Endothelial cell of umbilical vein (primary cell): ENCODE measurements at regions not wholly inside any gene's neighbourhood (a gene's known extent, or its start where the extent isn't known, plus 50 kb on each side); places are given as distances from the start of the nearest gene placed in this dataset.

Experiments used
- BruUV-seq: library from RNA; stranded (reverse); fragments of 400-500 nt; replicated peaks from 2 replicates; lab custom pipeline; 2021; lab: Mats Ljungman, UMichigan
- CTCF ChIA-PET: fragments of 300-600, 350-600 bp; sonication (Branson Sonifier 250); formaldehyde crosslinking; loops from one replicate; lab custom pipeline; 2021; ENCODE audit warnings: antibody characterized with exemption, inconsistent platforms; lab: Charles Lee
- POLR2A ChIA-PET: fragments of 300-600, 350-600 bp; sonication (Branson Sonifier 250); formaldehyde crosslinking; loops from one replicate; lab custom pipeline; 2021; ENCODE audit warnings: antibody characterized with exemption, inconsistent platforms; lab: Charles Lee
- DNase-seq: peaks from one replicate; pipeline ENCODE4 v3.0.0-alpha.2; 2011; ENCODE audit warnings: low read depth, low spot score
- FAIRE-seq: peaks from 2 replicates; lab custom pipeline; 2011; peaks lifted over from hg19 to GRCh38; lab: Jason Lieb, UNC
- H2AFZ ChIP-seq: 2 replicates; pipeline ENCODE4 v1.6.0; 2012; ENCODE audit warnings: low read depth, low read length, control low read depth, inconsistent platforms
- H3K27ac ChIP-seq: 2 replicates; pipeline ENCODE4 v1.5.1; 2011; ENCODE audit warnings: low read depth, mild to moderate bottlenecking, control low read depth, low read length, moderate library complexity; ENCODE audit not compliant: insufficient read depth
- H3K27me3 ChIP-seq, 2 experiments: 2 replicates each; pipeline versions ENCODE4 v1.6.0 to v1.6.1; 2011; ENCODE audit warnings: low read length in 2 of 2, mixed read lengths in 1 of 2; ENCODE audit not compliant: control insufficient read depth in 2 of 2, insufficient read depth in 2 of 2
- H3K36me3 ChIP-seq, 2 experiments: 2 replicates in 1 of 2; 3 replicates in 1 of 2; pipeline ENCODE4 v1.5.1; 2011; ENCODE audit warnings: low read length in 2 of 2, mild to moderate bottlenecking in 1 of 2, moderate library complexity in 1 of 2; ENCODE audit not compliant: control insufficient read depth in 2 of 2, insufficient read depth in 2 of 2; ENCODE audit errors: extremely low read depth in 1 of 2
- H3K4me1 ChIP-seq: 3 replicates; pipeline ENCODE4 v1.5.1; 2011; ENCODE audit warnings: mild to moderate bottlenecking, low read length; ENCODE audit not compliant: control insufficient read depth, insufficient read depth; ENCODE audit errors: extremely low read depth
- H3K4me2 ChIP-seq: 2 replicates; pipeline ENCODE4 v1.6.1; 2011; ENCODE audit warnings: low read length, control low read depth, mixed read lengths; ENCODE audit not compliant: insufficient read depth
- H3K4me3 ChIP-seq, 3 experiments: fragments of 200-600 bp in 1 of 3; sonication (generic), shearing (Covaris generic) in 1 of 3; replicated peaks in 1 of 3; 2 replicates each; pipeline ENCODE4 v1.5.1; 2011 to 2016; ENCODE audit warnings: control low read depth in 3 of 3, low read length in 3 of 3, mild to moderate bottlenecking in 2 of 3, inconsistent platforms in 1 of 3, low read depth in 1 of 3, moderate library complexity in 1 of 3; ENCODE audit not compliant: insufficient read depth in 1 of 3
- H3K79me2 ChIP-seq: 2 replicates; pipeline ENCODE4 v1.6.0; 2012; ENCODE audit warnings: low read length, inconsistent platforms; ENCODE audit not compliant: control insufficient read depth, insufficient read depth
- H3K9ac ChIP-seq: replicated peaks from 2 replicates; pipeline ENCODE3; 2011; ENCODE audit warnings: low read length, control low read depth; ENCODE audit not compliant: insufficient read depth; ENCODE audit errors: extremely low read depth
- H3K9me1 ChIP-seq: replicated peaks from 3 replicates; pipeline ENCODE4 v1.6.0; 2011; ENCODE audit warnings: mild to moderate bottlenecking, low read length; ENCODE audit not compliant: control insufficient read depth, insufficient read depth; ENCODE audit errors: extremely low read depth
- H3K9me3 ChIP-seq: replicated peaks from 2 replicates; pipeline ENCODE4 v1.5.1; 2012; ENCODE audit warnings: low read length, inconsistent platforms; ENCODE audit not compliant: control insufficient read depth, insufficient read depth
- H4K20me1 ChIP-seq: replicated peaks from 2 replicates; pipeline ENCODE3; 2011; ENCODE audit warnings: mild to moderate bottlenecking, low read length; ENCODE audit not compliant: control insufficient read depth, insufficient read depth; ENCODE audit errors: extremely low read depth
- EZH2 ChIP-seq: IDR thresholded peaks from 2 replicates; pipeline ENCODE4 v1.6.1; 2012; ENCODE audit warnings: borderline replicate concordance, low read depth, mild to moderate bottlenecking, moderate library complexity, low read length, inconsistent platforms; ENCODE audit not compliant: severe bottlenecking
- JUN ChIP-seq: IDR thresholded peaks from 2 replicates; pipeline ENCODE4 v1.6.1; 2011; ENCODE audit warnings: borderline replicate concordance, low read depth; ENCODE audit not compliant: insufficient read length, insufficient read depth
- MYC ChIP-seq: IDR thresholded peaks from one replicate; pipeline ENCODE4 v1.6.1; 2011; ENCODE audit warnings: mild to moderate bottlenecking, low read depth, low read length
- POLR2A ChIP-seq: IDR thresholded peaks from 2 replicates; pipeline ENCODE4 v1.6.1; 2012; ENCODE audit warnings: low read depth, mild to moderate bottlenecking, control low read depth, low read length
- POLR2AphosphoS5 ChIP-seq: IDR thresholded peaks from 2 replicates; pipeline ENCODE4 v1.6.1; 2012; ENCODE audit warnings: low read depth, mild to moderate bottlenecking, control low read depth, low read length, moderate library complexity; ENCODE audit not compliant: insufficient read depth
- dilution Hi-C: fragments of 300-500 bp; cut with MboI; formaldehyde crosslinking; loops from one replicate; pipeline ENCODE4 v1.15.0; 2019; ENCODE audit warnings: low sequenced_read_pairs; ENCODE audit not compliant: extremely low pct_ligation_motif_present
- intact Hi-C: fragments of 100-400 bp; cut with micrococcal nuclease; formaldehyde crosslinking; loops from one replicate; pipeline ENCODE4 v1.10.0; 2022
- TF ChIP-seq, protein P1 (sequence below): IDR thresholded peaks from 2 replicates; pipeline ENCODE4 v1.6.1; 2011; ENCODE audit not compliant: insufficient read depth, insufficient read length
- TF ChIP-seq, protein P2 (sequence below), 2 donors: IDR thresholded peaks; 1 replicate in 1 of 2; 2 replicates in 1 of 2; pipeline ENCODE4 v1.5.1; 2011; ENCODE audit warnings: low read length in 2 of 2, mild to moderate bottlenecking in 2 of 2, moderate library complexity in 2 of 2, control low read depth in 1 of 2, inconsistent platforms in 1 of 2, low read depth in 1 of 2; ENCODE audit not compliant: insufficient read depth in 1 of 2; ENCODE audit errors: extremely low read depth in 1 of 2

- no peaks in the 10 kb centered on the region for H3K27me3 ChIP-seq
- CTCF ChIA-PET = no interaction called here
- no peak overlapping the region for H3K9ac ChIP-seq
- intact Hi-C loops = no loop called here
- H3K4me3 ChIP-seq = no peak overlapping the region
- H4K20me1 ChIP-seq = no peaks in the 10 kb centered on the region
- no peak overlapping the region for H2AFZ ChIP-seq
- dilution Hi-C loops = no loop called here
- POLR2A ChIA-PET = no interaction called here
- DNase-seq (no peak), FAIRE-seq (no peak)
- no peak overlapping the region for H3K27ac ChIP-seq
- H3K79me2 ChIP-seq = no peaks in the 10 kb centered on the region
- TF ChIP-seq POLR2AphosphoS5 (no peak), POLR2A (no peak), EZH2 (no peak), JUN (no peak), MYC (no peak)
- TF ChIP-seq, protein P1, sequence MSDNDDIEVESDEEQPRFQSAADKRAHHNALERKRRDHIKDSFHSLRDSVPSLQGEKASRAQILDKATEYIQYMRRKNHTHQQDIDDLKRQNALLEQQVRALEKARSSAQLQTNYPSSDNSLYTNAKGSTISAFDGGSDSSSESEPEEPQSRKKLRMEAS = no peak
- TF ChIP-seq, protein P2, sequence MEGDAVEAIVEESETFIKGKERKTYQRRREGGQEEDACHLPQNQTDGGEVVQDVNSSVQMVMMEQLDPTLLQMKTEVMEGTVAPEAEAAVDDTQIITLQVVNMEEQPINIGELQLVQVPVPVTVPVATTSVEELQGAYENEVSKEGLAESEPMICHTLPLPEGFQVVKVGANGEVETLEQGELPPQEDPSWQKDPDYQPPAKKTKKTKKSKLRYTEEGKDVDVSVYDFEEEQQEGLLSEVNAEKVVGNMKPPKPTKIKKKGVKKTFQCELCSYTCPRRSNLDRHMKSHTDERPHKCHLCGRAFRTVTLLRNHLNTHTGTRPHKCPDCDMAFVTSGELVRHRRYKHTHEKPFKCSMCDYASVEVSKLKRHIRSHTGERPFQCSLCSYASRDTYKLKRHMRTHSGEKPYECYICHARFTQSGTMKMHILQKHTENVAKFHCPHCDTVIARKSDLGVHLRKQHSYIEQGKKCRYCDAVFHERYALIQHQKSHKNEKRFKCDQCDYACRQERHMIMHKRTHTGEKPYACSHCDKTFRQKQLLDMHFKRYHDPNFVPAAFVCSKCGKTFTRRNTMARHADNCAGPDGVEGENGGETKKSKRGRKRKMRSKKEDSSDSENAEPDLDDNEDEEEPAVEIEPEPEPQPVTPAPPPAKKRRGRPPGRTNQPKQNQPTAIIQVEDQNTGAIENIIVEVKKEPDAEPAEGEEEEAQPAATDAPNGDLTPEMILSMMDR (IDR thresholded peaks at IDR 0.05; ENCODE audit: extremely low read depth in 1 of 2, insufficient read depth in 1 of 2, low read depth in 1 of 2, low read length in 2 of 2) = no peak
- H3K4me1 ChIP-seq = no peaks in the 10 kb centered on the region
- H3K4me2 ChIP-seq = no peak overlapping the region
- no peaks in the 10 kb centered on the region for H3K9me1 ChIP-seq
- no TSS peak for BruUV-seq
- no peaks in the 10 kb centered on the region for H3K36me3 ChIP-seq
- peaks cover 1% of the 10 kb centered on the region for H3K9me3 ChIP-seq
These were observed 439.7 kb upstream of the FRG1 start for GRCh38 chr4:189500970-189501369.
